ENCODE measurements at regions not wholly inside any gene's neighbourhood (a gene's known extent, or its start where the extent isn't known, plus 50 kb on each side); places are given as distances from the start of the nearest gene placed in this dataset.

GRCh38 chrX:134742573-134742972, 54.4 kb downstream of the PABIR2 start:
- ATAC-seq (ENCODE audit: insufficient read depth, low read depth) (no peak), DNase-seq (no peak)
- H3K79me2 ChIP-seq (ENCODE audit: insufficient read depth, low read length): no peaks in the 10 kb centered on the region
- H3K36me3 ChIP-seq (ENCODE audit: insufficient read depth, low read length): no peaks in the 10 kb centered on the region
- H3K4me2 ChIP-seq (ENCODE audit: insufficient read depth, low read length): no peak overlapping the region
- H3K9me3 ChIP-seq (ENCODE audit: insufficient read depth, low read length, severe bottlenecking): no peaks in the 10 kb centered on the region
- H3K9ac ChIP-seq (ENCODE audit: low read depth, low read length): no peak overlapping the region
- H3K27me3 ChIP-seq (ENCODE audit: insufficient read depth, low read length, poor library complexity): no peaks in the 10 kb centered on the region
- no peaks in the 10 kb centered on the region for H4K20me1 ChIP-seq (ENCODE audit: insufficient read depth, low read length)
- no peak for TF ChIP-seq EZH2 (IDR thresholded peaks at IDR 0.05; ENCODE audit: borderline replicate concordance, low read depth, low read length, severe bottlenecking)
- TF ChIP-seq, protein P1, sequence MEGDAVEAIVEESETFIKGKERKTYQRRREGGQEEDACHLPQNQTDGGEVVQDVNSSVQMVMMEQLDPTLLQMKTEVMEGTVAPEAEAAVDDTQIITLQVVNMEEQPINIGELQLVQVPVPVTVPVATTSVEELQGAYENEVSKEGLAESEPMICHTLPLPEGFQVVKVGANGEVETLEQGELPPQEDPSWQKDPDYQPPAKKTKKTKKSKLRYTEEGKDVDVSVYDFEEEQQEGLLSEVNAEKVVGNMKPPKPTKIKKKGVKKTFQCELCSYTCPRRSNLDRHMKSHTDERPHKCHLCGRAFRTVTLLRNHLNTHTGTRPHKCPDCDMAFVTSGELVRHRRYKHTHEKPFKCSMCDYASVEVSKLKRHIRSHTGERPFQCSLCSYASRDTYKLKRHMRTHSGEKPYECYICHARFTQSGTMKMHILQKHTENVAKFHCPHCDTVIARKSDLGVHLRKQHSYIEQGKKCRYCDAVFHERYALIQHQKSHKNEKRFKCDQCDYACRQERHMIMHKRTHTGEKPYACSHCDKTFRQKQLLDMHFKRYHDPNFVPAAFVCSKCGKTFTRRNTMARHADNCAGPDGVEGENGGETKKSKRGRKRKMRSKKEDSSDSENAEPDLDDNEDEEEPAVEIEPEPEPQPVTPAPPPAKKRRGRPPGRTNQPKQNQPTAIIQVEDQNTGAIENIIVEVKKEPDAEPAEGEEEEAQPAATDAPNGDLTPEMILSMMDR (IDR thresholded peaks at IDR 0.05; ENCODE audit: borderline replicate concordance, extremely low read depth, low read length, poor library complexity, severe bottlenecking): no peak
- no peak overlapping the region for H3K27ac ChIP-seq (ENCODE audit: low read length)
- no peak overlapping the region for H3K4me3 ChIP-seq (ENCODE audit: low read depth in 1 of 2, low read length in 2 of 2)
- H2AFZ ChIP-seq (ENCODE audit: low read depth, low read length): no peak overlapping the region
- H3K4me1 ChIP-seq (ENCODE audit: insufficient read depth, low read length): no peaks in the 10 kb centered on the region

GRCh38 chrX:134741746-134742145, 55.3 kb downstream of the PABIR2 start:
- H3K4me3 ChIP-seq (ENCODE audit: low read depth in 1 of 2, low read length in 2 of 2): no peak overlapping the region
- no peaks in the 10 kb centered on the region for H3K36me3 ChIP-seq (ENCODE audit: insufficient read depth, low read length)
- H2AFZ ChIP-seq (ENCODE audit: low read depth, low read length): no peak overlapping the region
- H3K27me3 ChIP-seq (ENCODE audit: insufficient read depth, low read length, poor library complexity): no peaks in the 10 kb centered on the region
- TF ChIP-seq EZH2 (IDR thresholded peaks at IDR 0.05; ENCODE audit: borderline replicate concordance, low read depth, low read length, severe bottlenecking): no peak
- TF ChIP-seq, protein P1 (IDR thresholded peaks at IDR 0.05; ENCODE audit: borderline replicate concordance, extremely low read depth, low read length, poor library complexity, severe bottlenecking): no peak
- no peaks in the 10 kb centered on the region for H4K20me1 ChIP-seq (ENCODE audit: insufficient read depth, low read length)
- no peak overlapping the region for H3K4me2 ChIP-seq (ENCODE audit: insufficient read depth, low read length)
- no peaks in the 10 kb centered on the region for H3K9me3 ChIP-seq (ENCODE audit: insufficient read depth, low read length, severe bottlenecking)
- H3K27ac ChIP-seq (ENCODE audit: low read length): no peak overlapping the region
- H3K79me2 ChIP-seq (ENCODE audit: insufficient read depth, low read length): no peaks in the 10 kb centered on the region
- no peaks in the 10 kb centered on the region for H3K4me1 ChIP-seq (ENCODE audit: insufficient read depth, low read length)
- no peak overlapping the region for H3K9ac ChIP-seq (ENCODE audit: low read depth, low read length)
- ATAC-seq (ENCODE audit: insufficient read depth, low read depth): no peak
- DNase-seq: no peak

GRCh38 chrX:134738986-134739740, 57.8 kb downstream of the PABIR2 start:
- Histone ChIP-seq H3K4me3 (ENCODE audit: low read depth in 1 of 2, low read length in 2 of 2) (no peak overlapping the region), H2AFZ (ENCODE audit: low read depth, low read length) (no peak overlapping the region), H3K9me3 (ENCODE audit: insufficient read depth, low read length, severe bottlenecking) (no peaks in the 10 kb centered on the region), H3K79me2 (ENCODE audit: insufficient read depth, low read length) (no peaks in the 10 kb centered on the region), H4K20me1 (ENCODE audit: insufficient read depth, low read length) (no peaks in the 10 kb centered on the region), H3K27me3 (ENCODE audit: insufficient read depth, low read length, poor library complexity) (no peaks in the 10 kb centered on the region), H3K36me3 (ENCODE audit: insufficient read depth, low read length) (no peaks in the 10 kb centered on the region), H3K4me1 (ENCODE audit: insufficient read depth, low read length) (no peaks in the 10 kb centered on the region), H3K9ac (ENCODE audit: low read depth, low read length) (no peak overlapping the region), H3K27ac (ENCODE audit: low read length) (no peak overlapping the region), H3K4me2 (ENCODE audit: insufficient read depth, low read length) (no peak overlapping the region)
- no peak for DNase-seq
- TF ChIP-seq EZH2 (IDR thresholded peaks at IDR 0.05; ENCODE audit: borderline replicate concordance, low read depth, low read length, severe bottlenecking): no peak
- TF ChIP-seq, protein P1 (IDR thresholded peaks at IDR 0.05; ENCODE audit: borderline replicate concordance, extremely low read depth, low read length, poor library complexity, severe bottlenecking): no peak
- no peak for ATAC-seq (ENCODE audit: insufficient read depth, low read depth)
